H1 (cell line): ENCODE measurements at regions not wholly inside any gene's neighbourhood (a gene's known extent, or its start where the extent isn't known, plus 50 kb on each side); places are given as distances from the start of the nearest gene placed in this dataset.

Source experiments
- CTCF ChIA-PET: fragments of 300-600 bp; sonication (Branson Sonifier 250); formaldehyde crosslinking; loops from one replicate; lab custom pipeline; 2021; ENCODE audit not compliant: partially characterized antibody; lab: Charles Lee
- POLR2A ChIA-PET: fragments of 300-600 bp; sonication (Branson Sonifier 250); formaldehyde crosslinking; loops from one replicate; lab custom pipeline; 2021; ENCODE audit warnings: inconsistent platforms; ENCODE audit not compliant: partially characterized antibody; lab: Charles Lee
- DNase-seq, 2 experiments: peaks; one replicate each; pipeline versions ENCODE4 v3.0.0 to v3.0.0-alpha.2; 2010 to 2022; ENCODE audit warnings: low spot score in 2 of 2, low read depth in 1 of 2, mixed read lengths in 1 of 2
- FAIRE-seq: peaks from 2 replicates; lab custom pipeline; 2011; peaks lifted over from hg19 to GRCh38; lab: Jason Lieb, UNC
- H2AFZ ChIP-seq: 2 replicates; pipeline ENCODE4 v1.8.1; 2012; ENCODE audit warnings: low read length, inconsistent platforms
- H2AK5ac ChIP-seq: 2 replicates; pipeline ENCODE4 v1.6.1; 2013; ENCODE audit warnings: low read depth, low read length
- H2BK120ac ChIP-seq: replicated peaks from 2 replicates; pipeline ENCODE3; 2013; ENCODE audit warnings: low read depth, low read length, inconsistent platforms
- H2BK12ac ChIP-seq: 2 replicates; pipeline ENCODE4 v1.6.1; 2013; ENCODE audit warnings: low read depth, low read length
- H2BK15ac ChIP-seq: 2 replicates; pipeline ENCODE4 v1.6.1; 2013; ENCODE audit warnings: low read length
- H2BK20ac ChIP-seq: 2 replicates; pipeline ENCODE4 v1.6.1; 2013; ENCODE audit warnings: low read length
- H2BK5ac ChIP-seq: 2 replicates; pipeline ENCODE4 v1.6.1; 2013; ENCODE audit warnings: low read depth, low read length
- H3K14ac ChIP-seq: 2 replicates; pipeline ENCODE4 v1.6.1; 2013; ENCODE audit warnings: inconsistent platforms; ENCODE audit not compliant: insufficient read length
- H3K18ac ChIP-seq: 2 replicates; pipeline ENCODE4 v1.6.1; 2013; ENCODE audit warnings: low read length; ENCODE audit errors: extremely low read depth
- H3K23ac ChIP-seq: 2 replicates; pipeline ENCODE4 v1.6.1; 2013; ENCODE audit warnings: inconsistent platforms; ENCODE audit not compliant: insufficient read length
- H3K23me2 ChIP-seq: 2 replicates; pipeline ENCODE4 v1.6.1; 2013; ENCODE audit warnings: low read depth, low read length
- H3K27ac ChIP-seq: 2 replicates; pipeline ENCODE4 v1.6.1; 2011; ENCODE audit warnings: low read depth, low read length, inconsistent platforms
- H3K27me3 ChIP-seq, 4 experiments: replicated peaks in 1 of 4; 1 replicate in 1 of 4; 2 replicates in 3 of 4; pipeline versions ENCODE4 v1.6.1 to v1.8.1; 2011 to 2013; ENCODE audit warnings: low read length in 3 of 4, mild to moderate bottlenecking in 3 of 4, inconsistent platforms in 2 of 4, mixed read lengths in 2 of 4, moderate library complexity in 1 of 4; ENCODE audit not compliant: control insufficient read depth in 3 of 4, insufficient read depth in 3 of 4; ENCODE audit errors: extremely low read depth in 1 of 4
- H3K36me3 ChIP-seq, 4 experiments: 2 replicates each; pipeline versions ENCODE4 v1.6.1 to v1.8.1; 2011 to 2013; ENCODE audit warnings: mild to moderate bottlenecking in 4 of 4, low read length in 3 of 4, moderate library complexity in 2 of 4, control low read depth in 1 of 4, inconsistent platforms in 1 of 4; ENCODE audit not compliant: insufficient read depth in 4 of 4, control insufficient read depth in 2 of 4
- H3K4ac ChIP-seq: replicated peaks from 2 replicates; pipeline ENCODE3; 2013; ENCODE audit warnings: low read length, low read depth, mixed read lengths, inconsistent platforms; ENCODE audit not compliant: insufficient read length
- H3K4me1 ChIP-seq, 4 experiments: replicated peaks in 1 of 4; 1 replicate in 1 of 4; 2 replicates in 3 of 4; pipeline versions ENCODE4 v1.6.1 to v1.8.1; 2011 to 2013; ENCODE audit warnings: low read length in 3 of 4, inconsistent platforms in 2 of 4, mixed read lengths in 1 of 4; ENCODE audit not compliant: insufficient read depth in 4 of 4, control insufficient read depth in 3 of 4
- H3K4me2 ChIP-seq, 2 experiments: 2 replicates each; pipeline versions ENCODE4 v1.6.1 to v1.8.1; 2011 to 2013; ENCODE audit warnings: low read depth in 2 of 2, low read length in 2 of 2, control low read depth in 1 of 2, inconsistent platforms in 1 of 2, mild to moderate bottlenecking in 1 of 2; ENCODE audit not compliant: insufficient read depth in 1 of 2
- H3K4me3 ChIP-seq, 4 experiments: fragments of 200-600, 300-600 bp in 1 of 4; sonication (generic), shearing (Covaris generic), sonication (Bioruptor Twin) in 1 of 4; 2 replicates each; pipeline versions ENCODE4 v1.5.1 to v1.8.1; 2011 to 2016; ENCODE audit warnings: low read length in 4 of 4, low read depth in 3 of 4, control low read depth in 2 of 4, inconsistent platforms in 2 of 4, mild to moderate bottlenecking in 2 of 4, mixed read lengths in 1 of 4, moderate library complexity in 1 of 4; ENCODE audit not compliant: insufficient read depth in 2 of 4; ENCODE audit errors: extremely low read depth in 1 of 4
- H3K56ac ChIP-seq: replicated peaks from 2 replicates; pipeline ENCODE3; 2013; ENCODE audit warnings: low read depth, mild to moderate bottlenecking, mixed read lengths, low read length, inconsistent platforms; ENCODE audit not compliant: insufficient read length
- H3K79me1 ChIP-seq: 2 replicates; pipeline ENCODE4 v1.6.1; 2013; ENCODE audit warnings: low read depth, low read length, control low read depth
- H3K79me2 ChIP-seq, 2 experiments: 2 replicates each; pipeline versions ENCODE4 v1.6.1 to v1.8.1; 2012 to 2013; ENCODE audit warnings: low read length in 2 of 2, mild to moderate bottlenecking in 2 of 2, inconsistent platforms in 1 of 2; ENCODE audit not compliant: insufficient read depth in 2 of 2, control insufficient read depth in 1 of 2
- H3K9ac ChIP-seq, 4 experiments: replicated peaks in 1 of 4; 1 replicate in 1 of 4; 2 replicates in 3 of 4; pipeline versions ENCODE4 v1.6.1 to v1.8.1; 2011 to 2013; ENCODE audit warnings: low read depth in 3 of 4, low read length in 3 of 4, control low read depth in 2 of 4, mild to moderate bottlenecking in 2 of 4, moderate library complexity in 2 of 4, inconsistent platforms in 1 of 4; ENCODE audit errors: extremely low read depth in 1 of 4
- H3K9me3 ChIP-seq, 2 experiments: 2 replicates each; pipeline versions ENCODE4 v1.6.1 to v1.8.1; 2012 to 2013; ENCODE audit warnings: mild to moderate bottlenecking in 2 of 2, moderate library complexity in 2 of 2, control low read depth in 1 of 2, inconsistent platforms in 1 of 2, low read depth in 1 of 2, low read length in 1 of 2, mixed read lengths in 1 of 2; ENCODE audit not compliant: insufficient read depth in 2 of 2
- H4K20me1 ChIP-seq, 2 experiments: replicated peaks in 1 of 2; 2 replicates each; pipeline versions ENCODE3 to v1.8.1; 2011 to 2013; ENCODE audit warnings: inconsistent platforms in 2 of 2, low read length in 2 of 2, mild to moderate bottlenecking in 1 of 2; ENCODE audit not compliant: insufficient read depth in 2 of 2, control insufficient read depth in 1 of 2
- H4K5ac ChIP-seq: 2 replicates; pipeline ENCODE4 v1.6.1; 2013; ENCODE audit warnings: low read length, low read depth, mixed read lengths, inconsistent platforms; ENCODE audit not compliant: insufficient read length
- H4K8ac ChIP-seq: 2 replicates; pipeline ENCODE4 v1.8.0; 2013; ENCODE audit warnings: mild to moderate bottlenecking, moderate library complexity, low read length, inconsistent platforms; ENCODE audit not compliant: insufficient read depth; ENCODE audit errors: extremely low read depth
- H4K91ac ChIP-seq: replicated peaks from 2 replicates; pipeline ENCODE3; 2013; ENCODE audit warnings: low read length, mixed read lengths, inconsistent platforms; ENCODE audit not compliant: insufficient read length
- CHD1 ChIP-seq: IDR thresholded peaks from 2 replicates; pipeline ENCODE4 v1.6.1; 2012; ENCODE audit warnings: low read depth, low read length, improper control_type of control experiment
- CREB1 ChIP-seq: IDR thresholded peaks from 2 replicates; pipeline ENCODE4 v1.6.1; 2012; ENCODE audit warnings: inconsistent platforms
- CTCF ChIP-seq, 3 experiments: IDR thresholded peaks; 1 replicate in 2 of 3; 2 replicates in 1 of 3; pipeline versions ENCODE4 v1.5.1 to v1.6.1; 2011; ENCODE audit warnings: low read length in 3 of 3, mild to moderate bottlenecking in 3 of 3, inconsistent platforms in 2 of 3, low read depth in 1 of 3, moderate library complexity in 1 of 3; ENCODE audit not compliant: insufficient read depth in 1 of 3; ENCODE audit errors: control extremely low read depth in 1 of 3
- HDAC6 ChIP-seq: IDR thresholded peaks from one replicate; pipeline ENCODE4 v1.7.1; 2012; ENCODE audit warnings: low read depth, mild to moderate bottlenecking, inconsistent platforms, low read length, moderate library complexity
- NRF1 ChIP-seq: IDR thresholded peaks from 2 replicates; pipeline ENCODE4 v1.6.1; 2011; ENCODE audit warnings: mild to moderate bottlenecking, low read depth, low read length, improper control_type of control experiment
- TCF12 ChIP-seq: IDR thresholded peaks from 2 replicates; pipeline ENCODE4 v1.6.1; 2011; ENCODE audit warnings: low read depth, mild to moderate bottlenecking, low read length
- WGBS, 2 experiments: shearing (Covaris generic) in 1 of 2; methylation state at CpG; one replicate each; pipeline versions ENCODE4 v1.1.6 to v1.1.7; 2013 to 2015; ENCODE audit warnings: low lambda C conversion rate in 2 of 2, mixed read lengths in 2 of 2, inconsistent platforms in 1 of 2, low coverage in 1 of 2, missing lambda C conversion rate in 1 of 2; ENCODE audit not compliant: insufficient replicate concordance in 2 of 2, insufficient coverage in 1 of 2, insufficient read length in 1 of 2; ENCODE audit errors: extremely low coverage in 1 of 2, missing lambda C conversion rate in 1 of 2; 5-methylcytosine and 5-hydroxymethylcytosine counted together
- TF ChIP-seq, protein P1 (sequence below): IDR thresholded peaks from 2 replicates; pipeline ENCODE4 v1.6.1; 2012; ENCODE audit warnings: inconsistent platforms

- ChIA-PET POLR2A (no interaction called here), CTCF (interaction anchor here (1.0 kb wide), 1 partner anchor 9 kb away, joined by 3 read pairs; no protein-coding TSS in a partner anchor)
- no peaks in the 10 kb centered on the region for H4K20me1 ChIP-seq
- FAIRE-seq: no peak
- H2BK12ac ChIP-seq: no peak overlapping the region
- no peak overlapping the region for H3K14ac ChIP-seq
- H3K56ac ChIP-seq: no peak overlapping the region
- H4K5ac ChIP-seq: no peak overlapping the region
- no peaks in the 10 kb centered on the region for H3K79me1 ChIP-seq
- no peak overlapping the region for H2BK5ac ChIP-seq
- H2BK15ac ChIP-seq: no peak overlapping the region
- no peak overlapping the region for H2AFZ ChIP-seq
- H3K79me2 ChIP-seq: no peaks in the 10 kb centered on the region
- no peaks in the 10 kb centered on the region for H3K27me3 ChIP-seq
- H4K91ac ChIP-seq: no peak overlapping the region
- H3K4me1 ChIP-seq: no peaks in the 10 kb centered on the region
- no peak overlapping the region for H2BK120ac ChIP-seq
- no peak overlapping the region for H3K23ac ChIP-seq
- no peaks in the 10 kb centered on the region for H3K23me2 ChIP-seq
- H3K27ac ChIP-seq: no peak overlapping the region
- no peak overlapping the region for H4K8ac ChIP-seq
- no peak overlapping the region for H3K4me2 ChIP-seq
- no peaks in the 10 kb centered on the region for H3K9me3 ChIP-seq
- H3K18ac ChIP-seq: no peak overlapping the region
- no peak for DNase-seq
- TF ChIP-seq CREB1: no peak
- TF ChIP-seq HDAC6: no peak
- TF ChIP-seq TCF12: peak; percentile 42; the same call in 1 of the 2 replicates
- TF ChIP-seq CTCF (IDR thresholded peaks at IDR 0.05; ENCODE audit: control extremely low read depth in 1 of 3, insufficient read depth in 1 of 3, low read depth in 1 of 3, low read length in 3 of 3): no peak
- TF ChIP-seq CHD1: no peak
- no peak for TF ChIP-seq NRF1
- TF ChIP-seq, protein P1, sequence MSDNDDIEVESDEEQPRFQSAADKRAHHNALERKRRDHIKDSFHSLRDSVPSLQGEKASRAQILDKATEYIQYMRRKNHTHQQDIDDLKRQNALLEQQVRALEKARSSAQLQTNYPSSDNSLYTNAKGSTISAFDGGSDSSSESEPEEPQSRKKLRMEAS: peak; percentile 44; the same call in 1 of the 2 replicates
- no peak overlapping the region for H2BK20ac ChIP-seq
- WGBS, 2 experiments: 59% methylated on average over 4 of the region's 4 CpGs; no CpG with 5 or more reads in 1 of the 2 experiments
- H3K4me3 ChIP-seq: no peak overlapping the region
- H3K36me3 ChIP-seq: no peaks in the 10 kb centered on the region
- no peak overlapping the region for H3K4ac ChIP-seq
- H3K9ac ChIP-seq: no peak overlapping the region
- no peak overlapping the region for H2AK5ac ChIP-seq
Observed at GRCh38 chr4:90064196-90064595, 63.0 kb upstream of the CCSER1 start.
